NCI-H2227 treated with DMSO at 0.1 percent for 48 hours (cell line): ENCODE measurements at regions not wholly inside any gene's neighbourhood (a gene's known extent, or its start where the extent isn't known, plus 50 kb on each side); places are given as distances from the start of the nearest gene placed in this dataset.
A peak's percentile ranks its signal among the peaks of the same experiment; 100 is the strongest.
"Not testable (repeated sequence)": the region's sequence is repeated elsewhere in the genome, so short reads cannot be mapped to it uniquely, and the experiment has no call there.

Source experiments
- DNase-seq: peaks from one replicate; lab custom pipeline; 2025; lab: John Stamatoyannopoulos, UW

- not testable (repeated sequence) for DNase-seq
Observed at GRCh38 chr16:21487956-21488355, 111.4 kb upstream of the METTL9 start.

- not testable (repeated sequence) for DNase-seq
Observed at GRCh38 chr16:21499046-21499445, 100.3 kb upstream of the METTL9 start.

- not testable (repeated sequence) for DNase-seq
Observed at GRCh38 chr16:21501223-21501868, 98.0 kb upstream of the METTL9 start.

GRCh38 chr16:21501869-21502667 lies 97.3 kb upstream of the METTL9 start:
- DNase-seq = peak; percentile 97

- not testable (repeated sequence) for DNase-seq
Observed at GRCh38 chr16:21503574-21503920, 95.8 kb upstream of the METTL9 start.

GRCh38 chr16:21503941-21504832 lies 95.2 kb upstream of the METTL9 start:
- DNase-seq = not testable (repeated sequence)

GRCh38 chr16:21505751-21506520 lies 93.4 kb upstream of the METTL9 start:
- not testable (repeated sequence) for DNase-seq

GRCh38 chr16:21506857-21507456 lies 92.4 kb upstream of the METTL9 start:
- not testable (repeated sequence) for DNase-seq

GRCh38 chr16:21507631-21508305 lies 91.6 kb upstream of the METTL9 start:
- DNase-seq = not testable (repeated sequence)

GRCh38 chr16:21508661-21509436 lies 90.5 kb upstream of the METTL9 start:
- DNase-seq = not testable (repeated sequence)

- DNase-seq = not testable (repeated sequence)
Observed at GRCh38 chr16:21509437-21510086, 89.8 kb upstream of the METTL9 start.

GRCh38 chr16:21510869-21511255 lies 88.5 kb upstream of the METTL9 start:
- DNase-seq = not testable (repeated sequence)

- DNase-seq = not testable (repeated sequence)
Observed at GRCh38 chr16:21511315-21512210, 87.8 kb upstream of the METTL9 start.

- not testable (repeated sequence) for DNase-seq
Observed at GRCh38 chr16:21512280-21513192, 86.8 kb upstream of the METTL9 start.

GRCh38 chr16:21513337-21513741 lies 86.0 kb upstream of the METTL9 start:
- DNase-seq = not testable (repeated sequence)

- not testable (repeated sequence) for DNase-seq
Observed at GRCh38 chr16:21513812-21514473, 85.4 kb upstream of the METTL9 start.

GRCh38 chr16:21514474-21514840 lies 84.9 kb upstream of the METTL9 start:
- not testable (repeated sequence) for DNase-seq
